Type B pancreatic cell (in vitro differentiated cells): ENCODE measurements at regions not wholly inside any gene's neighbourhood (a gene's known extent, or its start where the extent isn't known, plus 50 kb on each side); places are given as distances from the start of the nearest gene placed in this dataset.

Experiments used
- DNase-seq: peaks from one replicate; pipeline ENCODE4 v3.0.0; 2021; ENCODE audit warnings: mixed read lengths; ENCODE audit not compliant: unreplicated experiment; ENCODE audit errors: extremely low spot score
- H3K27ac Mint-ChIP-seq: 2 replicates; pipeline ENCODE4 v1.8.0; 2021; ENCODE audit warnings: mild to moderate bottlenecking, mixed read lengths
- H3K27me3 Mint-ChIP-seq: 2 replicates; pipeline ENCODE4 v1.8.0; 2021; ENCODE audit warnings: mixed read lengths
- H3K36me3 Mint-ChIP-seq: 2 replicates; pipeline ENCODE4 v1.8.0; 2021; ENCODE audit warnings: mixed read lengths
- H3K4me1 Mint-ChIP-seq: one replicate; pipeline ENCODE4 v1.8.0; 2021; ENCODE audit warnings: mixed read lengths; ENCODE audit not compliant: unreplicated experiment
- H3K4me3 Mint-ChIP-seq: 2 replicates; pipeline ENCODE4 v1.8.0; 2021; ENCODE audit warnings: mild to moderate bottlenecking, mixed read lengths
- H3K9me3 Mint-ChIP-seq: 2 replicates; pipeline ENCODE4 v1.8.0; 2021; ENCODE audit warnings: mixed read lengths
- CTCF ChIP-seq: fragments of 200-600 bp; sonication (generic); conservative IDR thresholded peaks from 2 replicates; pipeline ENCODE4 v1.5.0; 2021; ENCODE audit warnings: antibody characterized with exemption, mild to moderate bottlenecking

- H3K4me3 Mint-ChIP-seq: no peak overlapping the region
- TF ChIP-seq CTCF: no peak
- no peak overlapping the region for H3K27ac Mint-ChIP-seq
- H3K9me3 Mint-ChIP-seq: peaks cover 3% of the 10 kb centered on the region
- H3K36me3 Mint-ChIP-seq: peaks cover 3% of the 10 kb centered on the region
- no peak for DNase-seq
- H3K4me1 Mint-ChIP-seq: peaks cover 9% of the 10 kb centered on the region
- H3K27me3 Mint-ChIP-seq: peaks cover 8% of the 10 kb centered on the region
Observed at GRCh38 chr18:61085761-61086160, 247.5 kb upstream of the CDH20 start.

GRCh38 chr18:61086657-61087056, 246.6 kb upstream of the CDH20 start:
- Mint-ChIP-seq H3K4me1 (peaks cover 4% of the 10 kb centered on the region), H3K9me3 (peaks cover 3% of the 10 kb centered on the region), H3K4me3 (no peak overlapping the region), H3K36me3 (peaks cover 3% of the 10 kb centered on the region), H3K27me3 (peaks cover 8% of the 10 kb centered on the region), H3K27ac (no peak overlapping the region)
- no peak for TF ChIP-seq CTCF
- DNase-seq: no peak

- no peak for DNase-seq
- no peak for TF ChIP-seq CTCF
- Mint-ChIP-seq H3K27me3 (peaks cover 4% of the 10 kb centered on the region), H3K9me3 (peaks cover 3% of the 10 kb centered on the region), H3K4me1 (peaks cover 4% of the 10 kb centered on the region), H3K4me3 (no peak overlapping the region), H3K27ac (no peak overlapping the region), H3K36me3 (peaks cover 3% of the 10 kb centered on the region)
Observed at GRCh38 chr18:61091379-61091778, 241.9 kb upstream of the CDH20 start.

- Mint-ChIP-seq H3K9me3 (no peaks in the 10 kb centered on the region), H3K4me1 (no peaks in the 10 kb centered on the region), H3K4me3 (no peak overlapping the region), H3K36me3 (no peaks in the 10 kb centered on the region), H3K27ac (no peak overlapping the region), H3K27me3 (no peaks in the 10 kb centered on the region)
- DNase-seq: no peak
- no peak for TF ChIP-seq CTCF
Observed at GRCh38 chr18:61093965-61094364, 239.3 kb upstream of the CDH20 start.

GRCh38 chr18:61096226-61096625, 237.0 kb upstream of the CDH20 start:
- H3K36me3 Mint-ChIP-seq: no peaks in the 10 kb centered on the region
- no peaks in the 10 kb centered on the region for H3K27me3 Mint-ChIP-seq
- no peak overlapping the region for H3K27ac Mint-ChIP-seq
- H3K4me3 Mint-ChIP-seq: no peak overlapping the region
- no peaks in the 10 kb centered on the region for H3K4me1 Mint-ChIP-seq
- no peak for DNase-seq
- no peak for TF ChIP-seq CTCF
- H3K9me3 Mint-ChIP-seq: no peaks in the 10 kb centered on the region

- no peaks in the 10 kb centered on the region for H3K36me3 Mint-ChIP-seq
- TF ChIP-seq CTCF: no peak
- H3K4me1 Mint-ChIP-seq: no peaks in the 10 kb centered on the region
- no peaks in the 10 kb centered on the region for H3K9me3 Mint-ChIP-seq
- H3K4me3 Mint-ChIP-seq: no peak overlapping the region
- DNase-seq: no peak
- no peak overlapping the region for H3K27ac Mint-ChIP-seq
- H3K27me3 Mint-ChIP-seq: no peaks in the 10 kb centered on the region
Observed at GRCh38 chr18:61107113-61107512, 226.1 kb upstream of the CDH20 start.
